AG04450 (cell line): ENCODE measurements at regions not wholly inside any gene's neighbourhood (a gene's known extent, or its start where the extent isn't known, plus 50 kb on each side); places are given as distances from the start of the nearest gene placed in this dataset.

Experiments
- CTCF ChIA-PET: fragments of 300-600, 350-600 bp; formaldehyde crosslinking; extraction: SDS; loops from one replicate; lab custom pipeline; 2022; ENCODE audit warnings: antibody characterized with exemption, inconsistent platforms; lab: Charles Lee
- POLR2A ChIA-PET: fragments of 350-600 bp; formaldehyde crosslinking; extraction: SDS; loops from one replicate; lab custom pipeline; 2021; ENCODE audit warnings: antibody characterized with exemption, inconsistent platforms; lab: Yijun Ruan, JAX
- DNase-seq: peaks from one replicate; pipeline ENCODE4 v3.0.0-alpha.2; 2011; ENCODE audit warnings: low read depth, low spot score
- H3K27ac ChIP-seq: one replicate; pipeline ENCODE4 v1.5.1; 2012; ENCODE audit warnings: low read depth, low read length, control low read depth
- H3K27me3 ChIP-seq: one replicate; pipeline ENCODE4 v1.6.0; 2012; ENCODE audit warnings: low read length; ENCODE audit not compliant: control insufficient read depth, insufficient read depth
- H3K4me3 ChIP-seq: 2 replicates; pipeline ENCODE4 v1.5.1; 2011; ENCODE audit warnings: mild to moderate bottlenecking, low read depth, low read length, control low read depth
- H3K9me3 ChIP-seq: 2 replicates; pipeline ENCODE4 v1.5.1; 2012; ENCODE audit warnings: low read length; ENCODE audit not compliant: control insufficient read depth, insufficient read depth
- TF ChIP-seq, protein P1 (sequence below): IDR thresholded peaks from 2 replicates; pipeline ENCODE4 v1.5.1; 2011; ENCODE audit warnings: low read depth, low read length, control low read depth, inconsistent platforms

DNA sequence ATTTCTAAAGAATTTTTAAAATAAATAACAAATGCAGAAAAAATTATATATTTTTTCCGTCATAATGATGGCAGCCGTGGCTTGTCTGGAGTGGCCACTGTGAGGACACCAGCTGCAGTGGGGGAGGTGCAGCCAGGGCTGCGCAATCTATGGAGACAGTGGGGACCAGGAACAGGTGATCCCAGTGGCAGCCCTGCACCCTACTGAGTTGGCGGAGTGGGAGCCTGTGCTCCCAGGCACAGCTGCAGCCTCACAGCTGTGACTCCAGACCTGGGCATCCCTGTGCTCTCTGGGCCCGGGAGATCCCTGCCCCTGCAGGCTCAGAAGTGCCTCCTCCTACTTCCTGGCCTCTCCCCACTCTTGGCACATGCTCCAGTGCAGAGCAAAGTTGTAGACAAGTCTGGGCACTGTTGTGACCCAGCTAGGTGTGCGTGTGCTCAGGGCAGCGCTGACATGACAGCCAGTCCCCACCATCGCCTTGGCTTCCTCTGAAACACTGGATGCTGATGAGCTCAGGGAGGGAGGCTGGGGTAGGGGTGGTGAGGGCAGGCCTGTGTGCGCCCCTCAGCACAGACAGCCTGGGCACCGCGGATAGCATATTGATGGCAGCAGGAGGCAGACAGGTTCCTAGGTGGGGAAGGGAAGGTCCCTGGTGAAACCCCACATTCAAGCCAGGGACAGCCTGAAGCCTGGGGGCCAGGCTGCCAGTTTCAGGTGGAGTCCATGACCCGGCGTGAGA lies 96.0 kb upstream of the PRR16 start:
- ChIA-PET CTCF (no interaction called here), POLR2A (no interaction called here)
- TF ChIP-seq, protein P1, sequence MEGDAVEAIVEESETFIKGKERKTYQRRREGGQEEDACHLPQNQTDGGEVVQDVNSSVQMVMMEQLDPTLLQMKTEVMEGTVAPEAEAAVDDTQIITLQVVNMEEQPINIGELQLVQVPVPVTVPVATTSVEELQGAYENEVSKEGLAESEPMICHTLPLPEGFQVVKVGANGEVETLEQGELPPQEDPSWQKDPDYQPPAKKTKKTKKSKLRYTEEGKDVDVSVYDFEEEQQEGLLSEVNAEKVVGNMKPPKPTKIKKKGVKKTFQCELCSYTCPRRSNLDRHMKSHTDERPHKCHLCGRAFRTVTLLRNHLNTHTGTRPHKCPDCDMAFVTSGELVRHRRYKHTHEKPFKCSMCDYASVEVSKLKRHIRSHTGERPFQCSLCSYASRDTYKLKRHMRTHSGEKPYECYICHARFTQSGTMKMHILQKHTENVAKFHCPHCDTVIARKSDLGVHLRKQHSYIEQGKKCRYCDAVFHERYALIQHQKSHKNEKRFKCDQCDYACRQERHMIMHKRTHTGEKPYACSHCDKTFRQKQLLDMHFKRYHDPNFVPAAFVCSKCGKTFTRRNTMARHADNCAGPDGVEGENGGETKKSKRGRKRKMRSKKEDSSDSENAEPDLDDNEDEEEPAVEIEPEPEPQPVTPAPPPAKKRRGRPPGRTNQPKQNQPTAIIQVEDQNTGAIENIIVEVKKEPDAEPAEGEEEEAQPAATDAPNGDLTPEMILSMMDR: no peak
- DNase-seq: no peak
- peaks cover 13% of the 10 kb centered on the region for H3K9me3 ChIP-seq
- no peak overlapping the region for H3K27ac ChIP-seq
- H3K27me3 ChIP-seq: no peaks in the 10 kb centered on the region
- no peak overlapping the region for H3K4me3 ChIP-seq

DNA sequence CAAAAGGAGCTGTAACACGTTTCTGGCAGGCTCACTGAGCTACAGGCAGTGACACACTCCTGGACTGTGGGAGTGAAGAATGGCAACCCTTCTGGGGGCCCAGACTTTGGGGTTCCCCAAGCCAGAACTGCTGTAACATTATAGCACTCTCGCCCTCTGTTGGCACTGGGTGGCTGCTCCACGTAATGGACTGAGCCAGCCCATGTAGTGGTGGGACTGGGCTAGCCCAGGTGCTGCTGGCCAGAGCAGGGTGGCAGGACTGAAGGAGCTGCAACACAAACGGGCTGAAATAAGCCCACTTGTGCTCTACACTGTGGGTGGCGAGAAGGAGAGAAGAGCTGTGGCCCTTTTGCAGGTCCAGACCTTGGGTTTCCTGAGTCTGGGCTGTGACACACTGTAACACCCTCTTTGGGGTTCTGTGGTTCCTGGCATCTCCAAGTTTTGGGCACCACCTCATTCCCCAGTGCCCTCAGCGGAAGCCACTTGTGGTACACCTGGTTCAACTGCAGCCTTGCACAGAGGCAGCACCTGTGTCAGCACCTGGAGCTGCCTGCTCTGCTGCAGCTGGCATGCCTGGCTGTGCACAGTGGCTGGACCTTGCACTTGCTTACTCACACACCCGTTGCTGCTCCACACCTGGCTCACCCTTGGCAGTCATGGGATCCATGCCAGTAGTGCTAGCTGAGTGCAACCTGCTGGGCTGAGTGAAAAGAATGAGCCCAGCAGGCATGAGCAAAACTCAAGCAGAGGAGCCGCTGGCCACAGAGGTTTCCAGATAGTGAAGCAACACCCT lies 95.0 kb upstream of the PRR16 start:
- H3K4me3 ChIP-seq: no peak overlapping the region
- CTCF ChIA-PET: no interaction called here
- H3K27ac ChIP-seq: no peak overlapping the region
- TF ChIP-seq, protein P1: no peak
- POLR2A ChIA-PET: no interaction called here
- no peak for DNase-seq
- peaks cover 13% of the 10 kb centered on the region for H3K9me3 ChIP-seq
- H3K27me3 ChIP-seq: no peaks in the 10 kb centered on the region

DNA sequence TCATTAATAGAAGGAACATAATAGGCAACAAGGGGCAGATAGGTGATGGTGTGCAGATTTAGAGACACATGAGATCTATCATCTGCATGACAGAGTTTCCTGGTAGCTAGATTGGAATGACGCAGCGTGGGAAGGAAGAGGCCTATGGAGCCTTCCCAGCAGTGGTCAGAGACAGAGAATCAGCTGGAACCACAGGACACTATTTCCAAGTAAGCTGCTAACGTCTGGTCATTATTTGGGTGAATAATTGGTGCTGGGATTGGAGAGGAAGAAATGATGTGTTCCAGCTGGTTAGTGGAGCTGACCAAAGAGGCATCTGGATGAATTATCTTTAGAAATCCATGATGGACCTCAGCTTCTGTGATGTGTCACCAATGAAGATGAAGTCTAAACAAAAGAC lies 91.2 kb upstream of the PRR16 start:
- no peak overlapping the region for H3K27ac ChIP-seq
- peaks cover 12% of the 10 kb centered on the region for H3K9me3 ChIP-seq
- H3K4me3 ChIP-seq: no peak overlapping the region
- no peaks in the 10 kb centered on the region for H3K27me3 ChIP-seq
- TF ChIP-seq, protein P1: no peak
- no peak for DNase-seq
- POLR2A ChIA-PET: no interaction called here
- CTCF ChIA-PET: no interaction called here

DNA sequence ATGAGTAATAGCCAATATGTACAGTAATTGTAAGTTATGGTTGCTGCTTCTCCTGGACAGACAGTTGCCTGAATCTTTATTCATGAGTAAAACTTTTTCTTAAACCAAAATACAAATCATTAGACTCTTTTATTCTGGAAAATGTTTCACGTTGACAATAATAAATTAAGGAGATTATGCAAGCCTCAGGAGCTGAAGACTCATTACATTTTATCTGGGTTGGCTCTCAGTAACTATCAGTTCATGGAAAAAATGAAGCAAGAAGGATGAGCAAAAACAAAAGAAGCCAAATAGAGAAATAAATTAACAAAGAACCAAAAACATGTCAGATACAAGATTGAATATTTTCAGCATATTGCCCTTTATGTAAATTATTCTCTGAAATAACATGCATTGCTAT lies 88.9 kb upstream of the PRR16 start:
- TF ChIP-seq, protein P1: no peak
- POLR2A ChIA-PET: no interaction called here

DNA sequence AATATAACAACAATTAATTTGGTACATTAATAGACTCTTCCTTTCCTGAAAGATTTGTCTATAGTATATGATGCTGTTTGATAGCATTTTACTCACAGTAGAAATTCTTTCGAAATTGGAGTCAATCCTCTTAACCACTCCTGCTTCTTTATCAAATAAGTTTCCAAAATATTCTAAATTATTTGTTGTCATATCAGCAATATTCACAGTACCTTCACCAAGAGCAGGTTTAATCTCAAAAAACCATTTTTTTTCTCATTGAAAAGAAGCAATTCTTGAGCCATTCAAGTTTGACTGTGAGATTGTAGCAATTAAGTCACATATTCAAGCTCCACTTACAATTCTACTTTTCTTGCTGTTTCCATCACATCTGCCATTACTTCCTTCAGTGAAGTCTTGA lies 83.5 kb upstream of the PRR16 start:
- TF ChIP-seq, protein P1: no peak
- POLR2A ChIA-PET: no interaction called here
- DNase-seq: no peak
- Histone ChIP-seq H3K27ac (no peak overlapping the region), H3K27me3 (no peaks in the 10 kb centered on the region), H3K9me3 (peaks cover 6% of the 10 kb centered on the region), H3K4me3 (no peak overlapping the region)
- CTCF ChIA-PET: no interaction called here

More for the DNA sequence above, 88.9 kb upstream of the PRR16 start:
- DNase-seq: no peak
- Histone ChIP-seq H3K27ac (no peak overlapping the region), H3K4me3 (no peak overlapping the region), H3K9me3 (peaks cover 6% of the 10 kb centered on the region), H3K27me3 (no peaks in the 10 kb centered on the region)
- CTCF ChIA-PET: interaction anchor here (0.6 kb wide), 1 partner anchor 306 kb away, joined by 3 read pairs; no protein-coding TSS in a partner anchor
